Activated T-cell treated with anti-CD3 and anti-CD28 coated beads, Interleukin-2, amount 50 U/mL, for 72 hours (primary cell): ENCODE measurements at regions not wholly inside any gene's neighbourhood (a gene's known extent, or its start where the extent isn't known, plus 50 kb on each side); places are given as distances from the start of the nearest gene placed in this dataset.
A peak's percentile ranks its signal among the peaks of the same experiment; 100 is the strongest.

Source experiments
- ATAC-seq, 2 donors: fragments of 150-1000 bp; cut with Tn5 transposase; replicated peaks in 1 of 2; 2 replicates each; pipeline ENCODE4 v1.10.0; 2021; ENCODE audit warnings: moderate library complexity in 2 of 2, mild to moderate bottlenecking in 1 of 2
- DNase-seq, 2 donors: peaks; one replicate each; pipeline ENCODE4 v3.0.0; 2021 to 2022; ENCODE audit warnings: mixed read lengths in 1 of 2
- H3K27ac Mint-ChIP-seq: one replicate; pipeline ENCODE4 v1.8.0; 2022; ENCODE audit warnings: mild to moderate bottlenecking, moderate library complexity, mixed read lengths
- H3K27me3 Mint-ChIP-seq: one replicate; pipeline ENCODE4 v1.8.0; 2022; ENCODE audit warnings: low read depth, mixed read lengths
- H3K36me3 Mint-ChIP-seq, 2 donors: one replicate each; pipeline ENCODE4 v1.8.0; 2022; ENCODE audit warnings: mixed read lengths in 2 of 2, mild to moderate bottlenecking in 1 of 2; ENCODE audit not compliant: insufficient read depth in 2 of 2
- H3K4me1 Mint-ChIP-seq: one replicate; pipeline ENCODE4 v1.8.0; 2022; ENCODE audit warnings: low read depth, mixed read lengths
- H3K4me3 Mint-ChIP-seq, 2 donors: one replicate each; pipeline ENCODE4 v1.8.0; 2022; ENCODE audit warnings: mild to moderate bottlenecking in 2 of 2, mixed read lengths in 2 of 2, moderate library complexity in 2 of 2
- H3K9me3 Mint-ChIP-seq, 2 donors: one replicate each; pipeline ENCODE4 v1.8.0; 2022; ENCODE audit warnings: mixed read lengths in 2 of 2

DNA sequence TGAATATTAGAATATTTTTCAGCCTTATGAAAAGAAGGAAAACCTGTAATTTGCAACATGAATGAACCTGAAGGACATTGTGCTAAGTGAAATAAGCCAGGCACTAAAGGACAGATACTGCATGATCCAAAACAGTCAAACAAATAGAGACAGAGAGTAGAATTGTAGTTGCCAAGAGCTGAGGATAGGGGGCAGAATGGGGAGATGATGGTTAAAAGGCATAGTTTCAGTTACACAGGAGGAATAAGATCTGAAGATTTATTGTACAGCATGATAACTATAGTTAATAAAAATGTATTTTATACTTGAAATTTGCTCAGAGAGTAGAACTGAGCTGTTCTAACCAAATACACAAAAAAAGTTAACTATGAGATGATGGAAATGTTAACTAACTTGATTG is 149.0 kb upstream of the TMEM106B start:
- ATAC-seq (no peak), DNase-seq (no peak)
- H3K27ac Mint-ChIP-seq, result no peak overlapping the region

DNA sequence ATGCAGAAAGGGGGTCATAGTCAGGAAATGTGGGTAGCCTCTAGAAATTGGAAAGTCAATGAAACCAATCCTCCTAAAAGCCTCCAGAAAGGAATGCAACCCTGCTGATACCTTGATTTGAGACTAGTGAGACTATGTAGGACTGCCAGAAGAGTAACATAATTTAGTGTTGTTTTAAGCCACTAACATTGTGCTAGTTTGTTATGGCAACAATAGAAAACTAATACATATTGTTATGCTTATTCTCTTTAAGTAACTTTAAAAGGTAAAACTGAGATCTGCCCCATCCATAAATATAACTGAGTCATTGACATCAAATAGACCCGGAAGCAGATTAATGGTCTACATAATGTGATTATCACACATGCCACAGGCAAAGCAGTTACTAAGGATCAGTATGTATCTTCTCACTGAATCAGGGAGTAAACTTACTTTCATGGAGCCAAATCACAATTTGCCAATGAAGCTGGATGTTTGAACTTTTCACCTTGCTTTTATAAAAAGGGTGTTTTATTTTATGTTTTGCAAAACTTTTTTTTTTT is 146.4 kb upstream of the TMEM106B start:
- no peak overlapping the region for H3K27ac Mint-ChIP-seq
- DNase-seq (no peak), ATAC-seq (no peak)
- peaks cover 18% of the 10 kb centered on the region for H3K4me1 Mint-ChIP-seq
- no peaks in the 10 kb centered on the region for H3K9me3 Mint-ChIP-seq
- H3K4me3 Mint-ChIP-seq, result no peak overlapping the region
- H3K36me3 Mint-ChIP-seq, result no peaks in the 10 kb centered on the region
- H3K27me3 Mint-ChIP-seq, result no peaks in the 10 kb centered on the region

More for the DNA sequence above, 149.0 kb upstream of the TMEM106B start:
- no peak overlapping the region for H3K4me3 Mint-ChIP-seq
- H3K27me3 Mint-ChIP-seq, result no peaks in the 10 kb centered on the region
- no peaks in the 10 kb centered on the region for H3K36me3 Mint-ChIP-seq
- peaks cover 2% of the 10 kb centered on the region in 2 donors for H3K9me3 Mint-ChIP-seq
- H3K4me1 Mint-ChIP-seq, result peaks cover 15% of the 10 kb centered on the region

DNA sequence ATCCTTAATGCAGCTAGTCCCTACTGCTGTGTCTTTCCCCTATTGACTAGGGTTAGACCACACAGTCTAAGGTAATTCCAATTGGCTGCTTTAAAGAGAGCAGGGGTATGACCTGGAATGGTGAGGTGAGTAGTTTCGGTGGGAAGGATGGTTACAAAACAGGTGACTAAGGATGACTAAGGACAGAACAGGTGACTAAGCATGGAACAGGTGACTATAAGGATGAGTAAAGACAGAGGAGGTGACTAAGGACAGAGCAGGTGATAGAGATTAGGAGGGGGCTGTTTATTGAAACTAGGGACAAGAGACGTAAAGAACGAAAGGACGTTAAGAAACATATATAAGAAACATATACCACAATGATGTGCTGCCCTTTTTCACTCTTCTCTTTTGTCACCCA is 145.1 kb upstream of the TMEM106B start:
- Mint-ChIP-seq H3K9me3 (no peaks in the 10 kb centered on the region), H3K27ac (peak overlapping the region; percentile 26), H3K4me1 (peaks cover 18% of the 10 kb centered on the region), H3K4me3 (no peak overlapping the region), H3K36me3 (no peaks in the 10 kb centered on the region), H3K27me3 (no peaks in the 10 kb centered on the region)
- peak; percentile 68 to 78 for ATAC-seq
- DNase-seq, result peak in 1 of 2 donors; percentile 12

DNA sequence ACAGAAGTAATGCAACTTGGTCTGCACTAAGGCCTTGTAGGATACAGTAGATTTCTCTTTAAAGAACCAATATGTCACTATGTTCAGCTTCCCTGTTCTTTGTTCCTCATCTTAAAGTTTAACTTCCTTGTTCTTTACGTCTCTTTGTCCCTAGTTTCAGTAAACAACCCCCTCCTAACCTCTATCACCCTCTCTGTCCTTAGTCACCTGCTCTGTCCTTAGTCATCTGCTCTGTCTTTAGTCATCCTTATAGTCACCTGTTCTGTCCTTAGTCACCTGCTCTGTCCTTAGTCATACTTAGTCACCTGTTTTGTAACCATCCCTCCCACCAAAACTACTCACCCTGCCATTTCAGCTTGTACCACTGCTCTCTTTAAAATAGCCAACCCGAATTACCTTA is 144.6 kb upstream of the TMEM106B start:
- no peaks in the 10 kb centered on the region for H3K36me3 Mint-ChIP-seq
- peak overlapping the region in 1 of 2 donors; percentile 13 for H3K4me3 Mint-ChIP-seq
- no peaks in the 10 kb centered on the region for H3K27me3 Mint-ChIP-seq
- peaks cover 18% of the 10 kb centered on the region for H3K4me1 Mint-ChIP-seq
- peak overlapping the region; percentile 3 for H3K27ac Mint-ChIP-seq
- DNase-seq, result peak; percentile 20 to 30
- peak; percentile 96 to 97 for ATAC-seq
- H3K9me3 Mint-ChIP-seq, result no peaks in the 10 kb centered on the region

DNA sequence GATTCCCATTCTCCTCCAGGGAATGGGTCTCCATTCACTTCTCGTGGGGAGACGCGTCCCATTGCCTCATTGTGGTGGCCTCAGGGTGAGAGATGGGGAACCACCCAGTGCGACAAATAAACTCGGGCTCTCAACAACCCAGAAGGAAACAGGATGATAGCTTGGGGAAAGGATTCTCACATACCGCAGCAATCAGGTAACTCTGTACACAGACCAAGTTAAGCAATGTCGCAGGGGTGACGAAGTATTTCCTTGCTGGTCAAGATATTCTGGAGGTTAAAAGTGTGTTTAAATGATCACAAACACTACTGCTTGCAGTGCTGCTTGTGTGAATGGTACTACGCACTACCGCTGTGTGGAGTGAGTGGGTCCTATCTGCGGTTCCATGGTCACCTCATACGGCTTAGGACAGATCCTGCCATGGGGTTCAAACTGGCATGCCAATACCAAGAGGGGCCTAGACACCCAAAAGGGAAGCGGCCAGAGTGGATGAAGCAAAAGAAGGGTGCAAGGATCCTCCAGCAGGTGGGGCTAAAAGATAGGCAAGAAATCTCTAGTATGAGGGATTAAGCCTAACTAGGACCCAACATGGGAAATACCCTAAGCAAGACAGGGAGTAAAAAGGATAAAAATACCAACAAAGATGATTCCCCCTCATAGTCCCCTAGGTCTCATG is 143.8 kb upstream of the TMEM106B start:
- H3K9me3 Mint-ChIP-seq, result no peaks in the 10 kb centered on the region
- DNase-seq (peak; percentile 55 to 59), ATAC-seq (peak; percentile 20 to 26)
- H3K4me3 Mint-ChIP-seq, result no peak overlapping the region
- no peaks in the 10 kb centered on the region for H3K36me3 Mint-ChIP-seq
- H3K27ac Mint-ChIP-seq, result no peak overlapping the region
- H3K4me1 Mint-ChIP-seq, result peaks cover 18% of the 10 kb centered on the region
- no peaks in the 10 kb centered on the region for H3K27me3 Mint-ChIP-seq

DNA sequence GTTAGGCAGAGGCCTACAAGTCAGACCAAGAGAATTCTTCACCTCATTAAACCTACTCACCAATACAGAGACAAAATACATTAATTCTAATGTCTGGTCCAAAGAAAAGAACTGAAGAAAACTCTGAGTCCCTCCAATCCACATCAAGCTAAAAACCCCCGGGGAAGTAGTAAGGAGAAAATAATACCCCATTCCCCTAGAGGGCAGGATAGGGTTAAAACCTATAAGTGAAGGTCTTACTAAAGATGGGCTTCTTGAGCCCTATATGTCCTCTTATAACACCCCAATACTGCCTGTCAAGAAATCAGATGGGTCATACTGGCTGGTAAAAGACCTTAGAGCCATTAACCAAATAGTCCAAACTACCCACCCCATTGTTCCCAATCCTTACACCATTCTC is 141.3 kb upstream of the TMEM106B start:
- no peak overlapping the region for H3K4me3 Mint-ChIP-seq
- peaks cover 0 to 2% of the 10 kb centered on the region in 2 donors for H3K36me3 Mint-ChIP-seq
- peaks cover under 1 to 3% of the 10 kb centered on the region in 2 donors for H3K9me3 Mint-ChIP-seq
- H3K27ac Mint-ChIP-seq, result no peak overlapping the region
- DNase-seq (no peak), ATAC-seq (no peak)
- H3K4me1 Mint-ChIP-seq, result peaks cover 18% of the 10 kb centered on the region
- H3K27me3 Mint-ChIP-seq, result no peaks in the 10 kb centered on the region

DNA sequence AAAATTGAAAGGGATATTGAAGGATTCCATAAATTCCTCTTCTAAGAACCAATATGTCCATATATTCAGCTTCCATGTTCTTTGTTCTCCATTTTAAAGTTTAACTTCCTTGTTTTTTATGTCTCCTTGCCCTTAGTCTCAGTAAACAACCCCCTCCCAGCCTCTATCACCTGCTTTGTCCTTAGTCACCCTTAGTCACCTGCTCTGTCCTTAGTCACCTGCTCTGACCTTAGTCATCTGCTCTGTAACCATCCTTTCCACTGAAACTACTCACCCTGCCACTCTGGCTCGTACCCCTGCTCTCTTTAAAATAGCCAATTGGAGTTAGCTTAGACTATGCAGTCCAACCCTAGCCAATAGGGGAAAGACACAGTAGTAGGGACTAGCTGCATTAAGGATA is 136.2 kb upstream of the TMEM106B start:
- DNase-seq (no peak), ATAC-seq (peak; percentile 41 to 67)
- Mint-ChIP-seq H3K4me3 (no peak overlapping the region), H3K36me3 (peaks cover 5 to 13% of the 10 kb centered on the region in 2 donors), H3K4me1 (no peaks in the 10 kb centered on the region), H3K27ac (no peak overlapping the region), H3K9me3 (peaks cover 9 to 10% of the 10 kb centered on the region in 2 donors), H3K27me3 (no peaks in the 10 kb centered on the region)

DNA sequence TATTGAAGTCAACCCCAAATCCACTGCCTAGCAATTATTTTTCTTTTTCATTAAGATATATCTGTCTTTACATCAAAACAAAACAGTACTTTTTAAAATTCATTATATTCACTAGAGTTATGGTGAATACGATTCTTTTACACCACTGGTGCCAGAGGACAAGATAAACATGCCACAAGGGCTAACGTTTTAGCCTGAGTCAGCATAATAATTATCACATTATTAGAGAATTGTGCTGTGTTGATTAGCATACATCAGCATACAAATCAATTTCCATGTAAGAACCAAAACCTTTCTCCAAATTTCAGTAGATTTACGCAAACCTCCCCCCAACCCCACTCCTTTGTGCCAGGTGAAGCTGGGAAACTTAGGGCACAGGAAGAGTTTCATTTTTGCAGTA is 131.1 kb upstream of the TMEM106B start:
- Mint-ChIP-seq H3K4me3 (no peak overlapping the region), H3K36me3 (peaks cover 5 to 9% of the 10 kb centered on the region in 2 donors), H3K9me3 (peaks cover 5 to 6% of the 10 kb centered on the region in 2 donors), H3K4me1 (no peaks in the 10 kb centered on the region), H3K27ac (no peak overlapping the region), H3K27me3 (no peaks in the 10 kb centered on the region)
- DNase-seq, result no peak
- no peak for ATAC-seq

DNA sequence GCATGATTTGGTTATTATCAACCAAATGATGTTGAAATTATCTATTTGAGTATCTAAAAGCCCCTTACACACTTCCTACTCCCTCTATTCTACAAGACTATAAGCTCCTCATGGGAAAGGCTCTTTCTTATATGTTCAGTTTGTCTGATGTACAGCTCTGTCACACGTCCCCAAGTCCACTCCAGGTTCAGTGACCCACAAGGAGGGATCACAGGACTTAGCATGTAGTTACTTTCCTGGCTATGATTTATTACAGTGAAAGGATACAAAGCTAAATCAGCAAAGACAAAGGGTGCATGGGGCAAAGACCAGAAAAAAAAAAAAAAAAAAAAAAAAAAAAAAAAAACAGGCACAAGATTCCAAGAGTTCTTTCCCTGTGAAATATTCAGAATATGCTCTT is 125.6 kb upstream of the TMEM106B start:
- ATAC-seq, result no peak
- H3K9me3 Mint-ChIP-seq, result no peaks in the 10 kb centered on the region
- H3K36me3 Mint-ChIP-seq, result peaks cover 3 to 4% of the 10 kb centered on the region in 2 donors

DNA sequence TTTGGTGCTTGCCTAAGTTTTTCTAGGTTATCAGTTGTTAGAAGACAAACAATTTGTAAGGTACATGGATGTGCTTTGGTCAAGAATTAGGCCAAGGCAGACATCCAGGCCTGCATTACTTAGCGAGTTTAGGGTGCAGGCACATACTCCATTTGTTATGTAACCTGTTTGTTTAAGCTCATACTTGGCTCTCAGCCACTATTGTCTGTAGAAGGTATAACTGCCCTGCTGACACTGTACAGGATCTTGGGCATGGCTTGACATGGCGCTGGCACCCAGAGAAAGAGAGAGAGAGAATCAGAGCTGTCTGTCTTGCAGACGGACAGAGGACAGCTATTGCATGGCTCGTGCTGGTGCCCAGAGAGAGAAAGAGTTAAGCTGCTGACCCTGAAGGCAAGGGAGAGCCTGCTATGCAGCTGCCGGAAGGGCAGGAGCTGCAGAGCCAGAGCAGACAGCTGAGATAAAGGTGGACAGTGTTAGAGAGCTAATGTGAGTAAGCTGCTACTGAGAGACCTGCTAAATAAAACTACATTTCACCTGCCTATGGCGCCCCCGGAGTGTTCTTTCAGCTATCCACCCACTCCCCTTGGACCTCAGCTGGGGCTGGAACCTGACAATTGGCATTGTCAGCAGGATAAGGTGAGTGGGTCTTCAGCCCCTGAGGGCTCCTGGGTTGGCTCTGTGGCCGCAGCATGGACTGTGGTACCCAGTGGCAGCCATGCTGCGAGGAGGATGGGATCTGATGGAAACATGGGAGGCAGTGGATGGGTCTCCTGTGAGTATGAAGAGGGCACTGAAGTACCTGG is 120.9 kb upstream of the TMEM106B start:
- Mint-ChIP-seq H3K27me3 (peaks cover 6% of the 10 kb centered on the region), H3K27ac (no peak overlapping the region), H3K4me1 (no peaks in the 10 kb centered on the region), H3K36me3 (peaks cover 3 to 4% of the 10 kb centered on the region in 2 donors), H3K4me3 (no peak overlapping the region), H3K9me3 (no peaks in the 10 kb centered on the region)
- ATAC-seq, result no peak
- DNase-seq, result no peak

More for the DNA sequence above, 125.6 kb upstream of the TMEM106B start:
- Mint-ChIP-seq H3K4me3 (no peak overlapping the region), H3K4me1 (no peaks in the 10 kb centered on the region), H3K27me3 (no peaks in the 10 kb centered on the region), H3K27ac (no peak overlapping the region)
- no peak for DNase-seq

DNA sequence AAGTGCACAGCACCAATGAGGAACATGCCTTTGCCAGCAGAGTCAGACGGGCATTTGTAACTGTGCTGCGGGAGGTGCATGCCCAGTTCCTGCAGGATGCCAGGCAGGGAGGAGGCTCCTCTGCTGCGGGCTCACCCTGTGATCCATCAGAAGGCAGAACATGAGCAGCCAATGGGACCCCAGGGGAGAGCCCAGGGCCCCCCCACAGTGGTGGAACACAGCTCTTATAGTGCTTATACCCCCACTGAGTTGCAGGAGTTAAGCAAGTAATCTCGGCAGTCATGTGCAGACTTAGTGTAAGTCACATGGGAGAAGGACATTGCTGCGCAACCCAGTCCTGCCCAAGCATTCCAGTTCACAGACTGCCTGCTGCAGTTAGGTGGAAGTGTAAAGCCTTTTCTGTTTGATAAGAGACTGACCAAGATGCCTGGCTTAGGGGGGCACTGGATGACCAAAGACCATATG is 120.3 kb upstream of the TMEM106B start:
- H3K4me1 Mint-ChIP-seq, result no peaks in the 10 kb centered on the region
- DNase-seq (no peak), ATAC-seq (no peak)
- H3K4me3 Mint-ChIP-seq, result no peak overlapping the region
- H3K27me3 Mint-ChIP-seq, result peaks cover 6% of the 10 kb centered on the region
- peaks cover 3 to 4% of the 10 kb centered on the region in 2 donors for H3K36me3 Mint-ChIP-seq
- H3K27ac Mint-ChIP-seq, result no peak overlapping the region
- H3K9me3 Mint-ChIP-seq, result no peaks in the 10 kb centered on the region

DNA sequence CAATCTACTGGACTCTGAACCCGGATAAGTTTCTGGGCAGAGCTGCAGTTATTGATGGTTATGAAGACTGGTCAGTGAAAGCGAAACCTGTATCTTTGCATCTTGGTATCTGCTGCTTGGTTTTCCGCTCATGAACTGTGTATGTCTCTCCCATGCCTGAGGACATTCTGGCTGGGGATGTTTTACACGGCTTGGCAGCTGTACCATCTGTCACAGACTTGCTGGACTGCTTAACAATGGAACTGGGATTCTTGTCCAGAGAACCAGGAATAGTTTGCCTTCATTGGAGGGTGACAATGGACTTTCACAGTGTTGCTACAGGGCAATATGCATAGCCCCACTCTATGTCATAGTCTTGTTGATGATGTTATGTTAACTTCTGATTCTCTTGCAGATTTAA is 119.9 kb upstream of the TMEM106B start:
- Mint-ChIP-seq H3K4me3 (no peak overlapping the region), H3K9me3 (no peaks in the 10 kb centered on the region), H3K36me3 (peaks cover 2 to 4% of the 10 kb centered on the region in 2 donors), H3K4me1 (no peaks in the 10 kb centered on the region), H3K27ac (no peak overlapping the region), H3K27me3 (peaks cover 6% of the 10 kb centered on the region)
- DNase-seq (no peak), ATAC-seq (no peak)

DNA sequence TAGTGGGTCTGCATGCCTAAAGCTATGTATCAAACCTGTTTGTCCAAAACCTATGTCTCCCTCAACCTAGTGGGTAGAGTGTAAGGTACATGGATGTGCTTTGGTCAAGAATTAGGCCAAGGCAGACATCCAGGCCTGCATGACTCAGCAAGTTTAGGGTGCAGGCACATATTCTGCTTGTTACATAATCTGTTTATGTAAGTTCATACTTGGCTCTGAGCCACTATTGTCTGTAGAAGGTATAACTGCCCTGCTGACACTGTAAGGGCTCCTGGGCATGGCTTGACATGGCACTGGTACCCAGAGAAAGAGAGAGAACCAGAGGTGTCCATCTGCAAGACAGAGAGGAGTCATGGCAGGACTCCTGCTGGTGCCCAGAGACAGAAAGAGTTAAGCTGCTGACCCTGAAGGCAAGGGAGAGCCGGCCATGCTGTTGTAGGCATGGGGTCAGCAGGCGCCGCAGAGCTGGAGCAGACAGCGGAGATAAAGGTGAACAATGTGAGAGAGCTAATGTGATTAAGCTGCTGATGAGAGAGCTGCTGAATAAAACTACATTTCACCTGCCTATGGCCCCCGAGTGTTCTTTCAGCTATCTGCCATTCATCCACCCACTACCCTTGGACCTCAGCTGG is 118.5 kb upstream of the TMEM106B start:
- Mint-ChIP-seq H3K27ac (no peak overlapping the region), H3K4me1 (no peaks in the 10 kb centered on the region)
- ATAC-seq, result no peak

More for the DNA sequence above, 118.5 kb upstream of the TMEM106B start:
- Mint-ChIP-seq H3K9me3 (no peaks in the 10 kb centered on the region), H3K36me3 (no peaks in the 10 kb centered on the region), H3K27me3 (peaks cover 6% of the 10 kb centered on the region), H3K4me3 (no peak overlapping the region)
- DNase-seq, result no peak
